ENCODE measurements at regions not wholly inside any gene's neighbourhood (a gene's known extent, or its start where the extent isn't known, plus 50 kb on each side); places are given as distances from the start of the nearest gene placed in this dataset.

- TF ChIP-seq CTCF (IDR thresholded peaks at IDR 0.05; ENCODE audit: insufficient read depth, low read depth, low read length), result no peak
- DNase-seq (ENCODE audit: low read depth), result no peak
- H3K4me3 ChIP-seq (ENCODE audit: low read depth, low read length), result no peak overlapping the region
Observed at GRCh38 chr17:73806768-73807167, 162.5 kb upstream of the SDK2 start.

- no peak for TF ChIP-seq CTCF (IDR thresholded peaks at IDR 0.05; ENCODE audit: insufficient read depth, low read depth, low read length)
- no peak for DNase-seq (ENCODE audit: low read depth)
- H3K4me3 ChIP-seq (ENCODE audit: low read depth, low read length), result no peak overlapping the region
Observed at GRCh38 chr17:73813201-73813600, 169.0 kb upstream of the SDK2 start.

- no peak for DNase-seq (ENCODE audit: low read depth)
- TF ChIP-seq CTCF (IDR thresholded peaks at IDR 0.05; ENCODE audit: insufficient read depth, low read depth, low read length), result no peak
- H3K4me3 ChIP-seq (ENCODE audit: low read depth, low read length), result no peak overlapping the region
Observed at GRCh38 chr17:73814075-73814474, 169.8 kb upstream of the SDK2 start.

- no peak overlapping the region for H3K4me3 ChIP-seq (ENCODE audit: low read depth, low read length)
- no peak for TF ChIP-seq CTCF (IDR thresholded peaks at IDR 0.05; ENCODE audit: insufficient read depth, low read depth, low read length)
- DNase-seq (ENCODE audit: low read depth), result no peak
Observed at GRCh38 chr17:73815474-73815873, 171.2 kb upstream of the SDK2 start.

- TF ChIP-seq CTCF (IDR thresholded peaks at IDR 0.05; ENCODE audit: insufficient read depth, low read depth, low read length), result no peak
- H3K4me3 ChIP-seq (ENCODE audit: low read depth, low read length), result no peak overlapping the region
- no peak for DNase-seq (ENCODE audit: low read depth)
Observed at GRCh38 chr17:73819440-73820395, 175.5 kb upstream of the SDK2 start.

- DNase-seq (ENCODE audit: low read depth), result no peak
- no peak for TF ChIP-seq CTCF (IDR thresholded peaks at IDR 0.05; ENCODE audit: insufficient read depth, low read depth, low read length)
- no peak overlapping the region for H3K4me3 ChIP-seq (ENCODE audit: low read depth, low read length)
Observed at GRCh38 chr17:73820686-73821448, 176.6 kb upstream of the SDK2 start.
